Fibroblast of mammary gland (primary cell): ENCODE measurements at regions not wholly inside any gene's neighbourhood (a gene's known extent, or its start where the extent isn't known, plus 50 kb on each side); places are given as distances from the start of the nearest gene placed in this dataset.

ENCODE experiments used
- DNase-seq: peaks from one replicate; pipeline ENCODE4 v3.0.0-alpha.2; 2010; ENCODE audit warnings: low read depth
- H3K4me3 ChIP-seq: 2 replicates; pipeline ENCODE4 v1.5.1; 2011; ENCODE audit warnings: low read depth, mild to moderate bottlenecking, low read length, moderate library complexity; ENCODE audit not compliant: control insufficient read depth
- TF ChIP-seq, protein P1 (sequence below): conservative IDR thresholded peaks from 2 replicates; pipeline ENCODE4 v1.5.1; 2011; ENCODE audit warnings: low read depth, low read length, inconsistent platforms; ENCODE audit not compliant: control insufficient read depth, insufficient read depth

DNA sequence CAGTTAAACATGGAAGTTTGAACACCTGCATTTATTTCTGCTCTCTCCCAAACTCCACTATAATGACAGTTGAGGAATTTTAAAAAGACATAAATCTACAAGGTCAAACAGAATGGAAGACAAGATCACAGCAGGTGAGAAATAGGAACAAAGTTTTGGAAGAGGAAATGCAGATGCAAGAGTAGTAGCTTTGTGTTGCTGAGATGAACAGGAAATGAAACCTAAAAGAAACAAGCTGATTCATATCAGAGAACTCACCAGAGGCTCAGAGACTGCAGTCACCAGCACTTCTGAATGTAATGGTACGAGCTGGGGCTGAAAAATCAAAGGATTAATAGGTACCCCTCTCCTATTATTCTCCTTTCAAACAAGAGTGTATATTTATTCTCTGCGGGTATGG is 459.9 kb downstream of the RAP2B start:
- no peak overlapping the region for H3K4me3 ChIP-seq
- DNase-seq, result no peak
- TF ChIP-seq, protein P1, sequence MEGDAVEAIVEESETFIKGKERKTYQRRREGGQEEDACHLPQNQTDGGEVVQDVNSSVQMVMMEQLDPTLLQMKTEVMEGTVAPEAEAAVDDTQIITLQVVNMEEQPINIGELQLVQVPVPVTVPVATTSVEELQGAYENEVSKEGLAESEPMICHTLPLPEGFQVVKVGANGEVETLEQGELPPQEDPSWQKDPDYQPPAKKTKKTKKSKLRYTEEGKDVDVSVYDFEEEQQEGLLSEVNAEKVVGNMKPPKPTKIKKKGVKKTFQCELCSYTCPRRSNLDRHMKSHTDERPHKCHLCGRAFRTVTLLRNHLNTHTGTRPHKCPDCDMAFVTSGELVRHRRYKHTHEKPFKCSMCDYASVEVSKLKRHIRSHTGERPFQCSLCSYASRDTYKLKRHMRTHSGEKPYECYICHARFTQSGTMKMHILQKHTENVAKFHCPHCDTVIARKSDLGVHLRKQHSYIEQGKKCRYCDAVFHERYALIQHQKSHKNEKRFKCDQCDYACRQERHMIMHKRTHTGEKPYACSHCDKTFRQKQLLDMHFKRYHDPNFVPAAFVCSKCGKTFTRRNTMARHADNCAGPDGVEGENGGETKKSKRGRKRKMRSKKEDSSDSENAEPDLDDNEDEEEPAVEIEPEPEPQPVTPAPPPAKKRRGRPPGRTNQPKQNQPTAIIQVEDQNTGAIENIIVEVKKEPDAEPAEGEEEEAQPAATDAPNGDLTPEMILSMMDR, result no peak

DNA sequence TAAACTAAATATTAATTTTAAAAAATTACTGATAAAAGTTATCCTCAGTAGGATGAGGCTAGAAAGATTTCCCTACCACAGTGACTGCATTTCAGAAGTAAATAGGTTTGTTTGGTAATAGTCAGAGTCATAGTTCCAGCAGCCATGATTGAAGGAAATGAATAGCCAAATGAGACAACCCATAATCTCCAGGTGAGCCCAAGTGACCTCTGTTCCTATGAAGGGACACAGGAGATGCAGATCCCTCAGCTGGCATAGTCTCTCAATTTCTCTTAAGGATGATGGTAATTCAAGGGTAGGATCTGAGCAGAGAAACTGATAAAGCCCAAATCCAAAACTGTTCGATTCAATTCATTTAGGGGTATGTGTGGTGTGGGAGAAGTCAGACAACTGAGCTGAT is 461.8 kb downstream of the RAP2B start:
- DNase-seq, result no peak
- H3K4me3 ChIP-seq, result no peak overlapping the region
- TF ChIP-seq, protein P1, result no peak

DNA sequence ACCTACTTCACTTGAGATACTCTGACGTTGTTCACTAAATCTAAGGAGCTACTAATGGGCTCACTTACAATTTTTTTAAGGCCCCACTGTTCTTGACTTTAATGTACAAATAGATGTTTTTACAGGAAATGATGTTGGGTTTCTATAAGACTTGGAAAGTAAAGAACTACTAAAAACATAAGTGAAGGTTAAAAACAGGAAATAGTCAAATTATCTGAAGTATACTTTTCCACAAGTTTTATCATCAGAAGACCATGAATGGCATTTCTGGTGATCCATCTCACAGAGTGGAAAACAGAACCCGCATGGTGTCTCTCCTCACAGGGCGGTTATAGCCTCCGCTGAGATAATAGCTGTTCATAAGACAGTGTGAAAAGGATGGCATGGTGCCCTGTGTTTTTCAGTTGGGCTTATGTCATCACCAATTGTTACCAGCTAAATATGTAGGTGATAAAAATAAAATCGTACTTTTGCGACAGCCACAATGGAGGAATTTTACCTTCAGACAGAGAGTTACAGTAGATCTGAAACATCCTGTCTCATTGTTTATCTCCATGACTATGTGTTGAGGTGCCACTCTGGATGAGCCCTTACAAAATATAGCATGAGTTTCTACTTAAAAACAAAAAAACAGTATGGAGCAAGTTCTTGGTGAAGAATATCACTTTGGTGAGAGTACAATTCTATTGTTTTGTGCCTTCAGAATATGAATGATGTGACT is 462.4 kb downstream of the RAP2B start:
- no peak overlapping the region for H3K4me3 ChIP-seq
- TF ChIP-seq, protein P1, result no peak
- no peak for DNase-seq

DNA sequence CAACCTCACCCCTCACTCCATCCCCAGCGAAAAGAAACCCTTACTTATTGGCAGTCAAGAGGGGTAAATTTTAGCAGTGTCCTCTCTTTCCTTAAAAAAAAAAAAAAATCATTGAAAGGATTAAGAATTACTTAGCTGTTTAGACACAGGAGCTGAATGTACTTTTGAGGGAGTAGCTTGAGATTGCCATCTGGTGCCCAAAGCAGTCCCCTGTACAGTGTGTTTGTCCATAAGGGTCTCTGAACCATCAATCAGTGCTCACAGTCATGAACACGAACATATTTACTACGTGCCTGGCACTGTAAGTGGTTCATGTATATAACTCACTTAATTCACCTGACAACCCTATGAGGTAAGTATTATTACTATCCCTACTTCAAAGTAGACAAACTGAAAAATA is 463.5 kb downstream of the RAP2B start:
- TF ChIP-seq, protein P1, result peak; percentile 2
- DNase-seq, result no peak
- no peak overlapping the region for H3K4me3 ChIP-seq

DNA sequence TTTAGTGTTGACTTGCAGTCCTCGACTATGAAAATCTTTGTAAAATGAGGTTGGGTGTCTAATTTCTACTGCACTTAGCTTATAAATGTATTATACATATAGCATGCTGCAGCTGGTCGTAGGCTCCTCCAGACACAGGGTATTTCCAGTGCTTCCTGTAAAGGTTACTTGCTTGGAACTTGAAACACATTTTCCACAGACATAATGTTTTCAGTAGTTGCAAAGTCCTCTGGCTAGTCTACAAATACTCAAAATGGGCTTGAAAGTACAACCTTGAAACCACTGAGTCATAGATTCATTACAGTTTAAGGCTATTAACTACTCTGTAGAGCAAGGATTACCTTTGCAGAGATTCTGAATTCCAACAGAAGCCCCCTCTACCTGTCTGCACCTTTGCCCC is 464.1 kb downstream of the RAP2B start:
- H3K4me3 ChIP-seq, result no peak overlapping the region
- TF ChIP-seq, protein P1, result no peak
- no peak for DNase-seq

DNA sequence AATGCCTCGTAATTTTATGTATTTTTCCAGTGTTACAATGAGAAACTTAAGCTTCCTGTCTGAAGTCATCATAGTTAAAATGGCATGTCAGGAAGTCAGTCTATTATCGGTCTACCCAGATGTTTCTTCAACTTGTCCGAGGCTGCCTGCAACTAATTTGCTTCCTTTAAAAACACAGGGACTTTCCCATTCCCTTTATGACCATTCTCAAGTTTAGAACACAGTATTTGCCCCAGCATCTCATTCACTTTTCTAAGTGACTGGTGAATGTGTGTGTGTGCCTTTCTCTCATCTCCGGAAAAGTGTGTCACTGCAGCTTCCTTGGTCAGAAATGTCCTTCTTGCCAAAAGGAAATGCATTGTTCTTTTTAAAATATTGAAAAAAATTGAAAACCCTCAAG is 466.6 kb downstream of the RAP2B start:
- TF ChIP-seq, protein P1, result no peak
- H3K4me3 ChIP-seq, result no peak overlapping the region
- DNase-seq, result no peak

DNA sequence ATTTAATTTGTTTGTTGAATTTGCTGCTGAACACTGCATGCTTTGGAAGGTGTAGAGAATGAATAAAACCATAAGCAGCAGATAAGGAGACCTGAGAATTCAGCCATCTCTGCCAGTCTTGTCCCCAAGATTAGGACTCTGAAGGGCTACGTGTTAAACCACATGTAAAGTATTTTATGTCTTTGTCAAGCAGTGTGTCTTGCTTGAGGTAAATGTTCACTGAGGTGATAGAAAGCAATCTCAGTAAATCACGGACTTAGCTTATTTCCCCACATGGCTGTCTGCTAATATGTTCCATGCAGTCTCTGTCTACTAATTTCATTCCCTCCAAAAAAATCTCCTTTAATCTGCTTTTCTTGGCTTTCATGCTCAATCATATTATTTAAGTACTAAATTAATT is 467.1 kb downstream of the RAP2B start:
- DNase-seq, result no peak
- H3K4me3 ChIP-seq, result no peak overlapping the region

More for the DNA sequence above, 467.1 kb downstream of the RAP2B start:
- TF ChIP-seq, protein P1, result no peak
